Liver (tissue), 8 donors: ENCODE measurements at regions not wholly inside any gene's neighbourhood (a gene's known extent, or its start where the extent isn't known, plus 50 kb on each side); places are given as distances from the start of the nearest gene placed in this dataset.

ENCODE experiments used
- DNase-seq: peaks from one replicate; pipeline ENCODE4 v3.0.0-alpha.2; 2017; ENCODE audit warnings: low spot score
- H3K27ac ChIP-seq, 2 donors: one replicate each; pipeline ENCODE4 v1.7.0; 2013; ENCODE audit warnings: inconsistent platforms in 2 of 2, low read length in 2 of 2, control low read depth in 1 of 2, low read depth in 1 of 2, mild to moderate bottlenecking in 1 of 2
- H3K27me3 ChIP-seq, 4 donors: one replicate each; pipeline versions ENCODE4 v1.6.1 to v1.7.0; 2013; ENCODE audit warnings: low read length in 3 of 4, inconsistent platforms in 1 of 4, mild to moderate bottlenecking in 1 of 4, moderate library complexity in 1 of 4; ENCODE audit not compliant: control insufficient read depth in 4 of 4, insufficient read depth in 4 of 4
- H3K36me3 ChIP-seq, 4 donors: one replicate each; pipeline versions ENCODE4 v1.6.1 to v1.7.0; 2013; ENCODE audit warnings: low read length in 3 of 4, mild to moderate bottlenecking in 3 of 4, low read depth in 1 of 4, moderate library complexity in 1 of 4; ENCODE audit not compliant: control insufficient read depth in 4 of 4, insufficient read depth in 3 of 4
- H3K4me1 ChIP-seq, 4 donors: one replicate each; pipeline versions ENCODE4 v1.6.1 to v1.7.0; 2013; ENCODE audit warnings: low read length in 3 of 4, mild to moderate bottlenecking in 3 of 4, moderate library complexity in 1 of 4; ENCODE audit not compliant: control insufficient read depth in 4 of 4, insufficient read depth in 4 of 4
- H3K4me3 ChIP-seq, 3 donors: one replicate each; pipeline versions ENCODE4 v1.6.1 to v1.7.0; 2013; ENCODE audit warnings: low read length in 3 of 3, control low read depth in 1 of 3, low read depth in 1 of 3, mild to moderate bottlenecking in 1 of 3
- H3K9ac ChIP-seq, 2 donors: one replicate each; pipeline ENCODE4 v1.7.0; 2013; ENCODE audit warnings: low read length in 2 of 2, mild to moderate bottlenecking in 2 of 2, moderate library complexity in 2 of 2, control low read depth in 1 of 2, low read depth in 1 of 2
- H3K9me3 ChIP-seq, 4 donors: one replicate each; pipeline versions ENCODE4 v1.6.1 to v1.7.0; 2013; ENCODE audit warnings: low read length in 3 of 4; ENCODE audit not compliant: control insufficient read depth in 4 of 4
- FOXA1 ChIP-seq: IDR thresholded peaks from 2 replicates; pipeline ENCODE4 v1.6.1; 2016; ENCODE audit warnings: antibody characterized with exemption
- FOXA2 ChIP-seq: IDR thresholded peaks from 2 replicates; pipeline ENCODE4 v1.6.1; 2016; ENCODE audit warnings: antibody characterized with exemption
- GABPA ChIP-seq, 2 donors: IDR thresholded peaks in 1 of 2; conservative IDR thresholded peaks in 1 of 2; 2 replicates each; pipeline ENCODE4 v1.6.1; 2016; ENCODE audit warnings: antibody characterized with exemption in 2 of 2, mild to moderate bottlenecking in 1 of 2, moderate library complexity in 1 of 2
- HNF4A ChIP-seq, 2 donors: conservative IDR thresholded peaks; 2 replicates each; pipeline ENCODE4 v1.6.1; 2016; ENCODE audit warnings: antibody characterized with exemption in 2 of 2, mild to moderate bottlenecking in 2 of 2
- HNF4G ChIP-seq: IDR thresholded peaks from 2 replicates; pipeline ENCODE4 v1.6.1; 2016; ENCODE audit warnings: antibody characterized with exemption
- JUND ChIP-seq, 2 donors: IDR thresholded peaks; 2 replicates each; pipeline ENCODE4 v1.6.1; 2016; ENCODE audit warnings: antibody characterized with exemption in 2 of 2
- NR2F2 ChIP-seq: IDR thresholded peaks from 2 replicates; pipeline ENCODE4 v1.6.1; 2016; ENCODE audit warnings: antibody characterized with exemption
- RAD21 ChIP-seq, 2 donors: IDR thresholded peaks; 2 replicates each; pipeline ENCODE4 v1.6.1; 2016; ENCODE audit warnings: antibody characterized with exemption in 2 of 2, mild to moderate bottlenecking in 2 of 2
- RXRA ChIP-seq, 2 donors: IDR thresholded peaks; 2 replicates each; pipeline ENCODE4 v1.6.1; 2017 to 2018; ENCODE audit warnings: antibody characterized with exemption in 2 of 2, mild to moderate bottlenecking in 1 of 2
- SP1 ChIP-seq: IDR thresholded peaks from 2 replicates; pipeline ENCODE4 v1.6.1; 2018; ENCODE audit warnings: antibody characterized with exemption, mild to moderate bottlenecking
- TAF1 ChIP-seq: conservative IDR thresholded peaks from 2 replicates; pipeline ENCODE4 v1.6.1; 2016; ENCODE audit warnings: antibody characterized with exemption, mild to moderate bottlenecking
- YY1 ChIP-seq: IDR thresholded peaks from 2 replicates; pipeline ENCODE4 v1.6.1; 2016; ENCODE audit warnings: antibody characterized with exemption, mild to moderate bottlenecking
- WGBS: extraction: QIAGEN DNeasy Blood & Tissue Kit; methylation state at CpG from one replicate; pipeline ENCODE4 v1.1.7; 2013; 5-methylcytosine and 5-hydroxymethylcytosine counted together
- TF ChIP-seq, protein P1 (sequence below): fragments of 150-350 bp; IDR thresholded peaks from 2 replicates; pipeline ENCODE4 v1.5.1; 2017; ENCODE audit warnings: improper control_type of control experiment, low read depth, low read length; ENCODE audit not compliant: missing input control
- TF ChIP-seq, protein P2 (sequence below): IDR thresholded peaks from 2 replicates; pipeline ENCODE4 v1.6.1; 2016; ENCODE audit warnings: antibody characterized with exemption
- TF ChIP-seq, protein P3 (sequence below): IDR thresholded peaks from 2 replicates; pipeline ENCODE4 v1.6.1; 2016; ENCODE audit warnings: antibody characterized with exemption, mild to moderate bottlenecking
- TF ChIP-seq, protein P4 (sequence below): IDR thresholded peaks from 2 replicates; pipeline ENCODE4 v1.6.1; 2016; ENCODE audit warnings: antibody characterized with exemption
- TF ChIP-seq, protein P5 (sequence below): IDR thresholded peaks from 2 replicates; pipeline ENCODE4 v1.6.1; 2016; ENCODE audit warnings: antibody characterized with exemption
- donor health status: healthy.
- donor health status: healthy.
- donor health status: healthy.
- donor health status: healthy.
- donor health status: healthy.

DNA sequence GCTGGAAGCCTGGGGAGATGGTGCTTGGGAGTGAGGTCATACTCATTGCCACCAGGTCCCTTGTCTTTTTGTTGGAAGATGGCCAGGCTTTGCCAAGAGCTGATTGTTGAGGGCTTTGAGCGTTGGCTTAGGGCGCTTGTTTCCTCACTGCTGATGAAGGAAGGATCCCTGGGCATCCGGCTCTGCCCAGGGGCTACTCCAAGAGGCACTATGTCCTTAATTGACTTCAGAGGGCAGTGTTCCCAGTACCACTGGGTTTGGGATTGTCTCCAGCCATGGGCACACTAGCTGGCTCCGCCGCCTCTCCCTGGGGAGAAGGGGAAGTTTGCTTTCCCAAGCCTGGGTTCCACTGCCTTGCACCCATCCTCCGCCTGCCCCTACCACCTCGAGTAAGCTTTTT lies 57.2 kb upstream of the RGMA start:
- no peak overlapping the region for H3K9ac ChIP-seq
- H3K4me1 ChIP-seq = no peaks in the 10 kb centered on the region
- TF ChIP-seq, protein P1, sequence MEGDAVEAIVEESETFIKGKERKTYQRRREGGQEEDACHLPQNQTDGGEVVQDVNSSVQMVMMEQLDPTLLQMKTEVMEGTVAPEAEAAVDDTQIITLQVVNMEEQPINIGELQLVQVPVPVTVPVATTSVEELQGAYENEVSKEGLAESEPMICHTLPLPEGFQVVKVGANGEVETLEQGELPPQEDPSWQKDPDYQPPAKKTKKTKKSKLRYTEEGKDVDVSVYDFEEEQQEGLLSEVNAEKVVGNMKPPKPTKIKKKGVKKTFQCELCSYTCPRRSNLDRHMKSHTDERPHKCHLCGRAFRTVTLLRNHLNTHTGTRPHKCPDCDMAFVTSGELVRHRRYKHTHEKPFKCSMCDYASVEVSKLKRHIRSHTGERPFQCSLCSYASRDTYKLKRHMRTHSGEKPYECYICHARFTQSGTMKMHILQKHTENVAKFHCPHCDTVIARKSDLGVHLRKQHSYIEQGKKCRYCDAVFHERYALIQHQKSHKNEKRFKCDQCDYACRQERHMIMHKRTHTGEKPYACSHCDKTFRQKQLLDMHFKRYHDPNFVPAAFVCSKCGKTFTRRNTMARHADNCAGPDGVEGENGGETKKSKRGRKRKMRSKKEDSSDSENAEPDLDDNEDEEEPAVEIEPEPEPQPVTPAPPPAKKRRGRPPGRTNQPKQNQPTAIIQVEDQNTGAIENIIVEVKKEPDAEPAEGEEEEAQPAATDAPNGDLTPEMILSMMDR = no peak
- no peak for TF ChIP-seq HNF4A (conservative IDR thresholded peaks at IDR 0.05)
- TF ChIP-seq, protein P2, sequence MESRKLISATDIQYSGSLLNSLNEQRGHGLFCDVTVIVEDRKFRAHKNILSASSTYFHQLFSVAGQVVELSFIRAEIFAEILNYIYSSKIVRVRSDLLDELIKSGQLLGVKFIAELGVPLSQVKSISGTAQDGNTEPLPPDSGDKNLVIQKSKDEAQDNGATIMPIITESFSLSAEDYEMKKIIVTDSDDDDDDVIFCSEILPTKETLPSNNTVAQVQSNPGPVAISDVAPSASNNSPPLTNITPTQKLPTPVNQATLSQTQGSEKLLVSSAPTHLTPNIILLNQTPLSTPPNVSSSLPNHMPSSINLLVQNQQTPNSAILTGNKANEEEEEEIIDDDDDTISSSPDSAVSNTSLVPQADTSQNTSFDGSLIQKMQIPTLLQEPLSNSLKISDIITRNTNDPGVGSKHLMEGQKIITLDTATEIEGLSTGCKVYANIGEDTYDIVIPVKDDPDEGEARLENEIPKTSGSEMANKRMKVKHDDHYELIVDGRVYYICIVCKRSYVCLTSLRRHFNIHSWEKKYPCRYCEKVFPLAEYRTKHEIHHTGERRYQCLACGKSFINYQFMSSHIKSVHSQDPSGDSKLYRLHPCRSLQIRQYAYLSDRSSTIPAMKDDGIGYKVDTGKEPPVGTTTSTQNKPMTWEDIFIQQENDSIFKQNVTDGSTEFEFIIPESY = no peak
- no peak for TF ChIP-seq RAD21 (IDR thresholded peaks at IDR 0.05)
- no peak for TF ChIP-seq RXRA (IDR thresholded peaks at IDR 0.05)
- no peak for TF ChIP-seq FOXA1
- TF ChIP-seq HNF4G = no peak
- TF ChIP-seq, protein P3, sequence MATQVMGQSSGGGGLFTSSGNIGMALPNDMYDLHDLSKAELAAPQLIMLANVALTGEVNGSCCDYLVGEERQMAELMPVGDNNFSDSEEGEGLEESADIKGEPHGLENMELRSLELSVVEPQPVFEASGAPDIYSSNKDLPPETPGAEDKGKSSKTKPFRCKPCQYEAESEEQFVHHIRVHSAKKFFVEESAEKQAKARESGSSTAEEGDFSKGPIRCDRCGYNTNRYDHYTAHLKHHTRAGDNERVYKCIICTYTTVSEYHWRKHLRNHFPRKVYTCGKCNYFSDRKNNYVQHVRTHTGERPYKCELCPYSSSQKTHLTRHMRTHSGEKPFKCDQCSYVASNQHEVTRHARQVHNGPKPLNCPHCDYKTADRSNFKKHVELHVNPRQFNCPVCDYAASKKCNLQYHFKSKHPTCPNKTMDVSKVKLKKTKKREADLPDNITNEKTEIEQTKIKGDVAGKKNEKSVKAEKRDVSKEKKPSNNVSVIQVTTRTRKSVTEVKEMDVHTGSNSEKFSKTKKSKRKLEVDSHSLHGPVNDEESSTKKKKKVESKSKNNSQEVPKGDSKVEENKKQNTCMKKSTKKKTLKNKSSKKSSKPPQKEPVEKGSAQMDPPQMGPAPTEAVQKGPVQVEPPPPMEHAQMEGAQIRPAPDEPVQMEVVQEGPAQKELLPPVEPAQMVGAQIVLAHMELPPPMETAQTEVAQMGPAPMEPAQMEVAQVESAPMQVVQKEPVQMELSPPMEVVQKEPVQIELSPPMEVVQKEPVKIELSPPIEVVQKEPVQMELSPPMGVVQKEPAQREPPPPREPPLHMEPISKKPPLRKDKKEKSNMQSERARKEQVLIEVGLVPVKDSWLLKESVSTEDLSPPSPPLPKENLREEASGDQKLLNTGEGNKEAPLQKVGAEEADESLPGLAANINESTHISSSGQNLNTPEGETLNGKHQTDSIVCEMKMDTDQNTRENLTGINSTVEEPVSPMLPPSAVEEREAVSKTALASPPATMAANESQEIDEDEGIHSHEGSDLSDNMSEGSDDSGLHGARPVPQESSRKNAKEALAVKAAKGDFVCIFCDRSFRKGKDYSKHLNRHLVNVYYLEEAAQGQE = no peak
- 80% methylated on average over 7 of the region's 7 CpGs for WGBS
- no peaks in the 10 kb centered on the region for H3K27me3 ChIP-seq
- no peak overlapping the region for H3K27ac ChIP-seq
- H3K4me3 ChIP-seq = no peak overlapping the region
- no peak for DNase-seq
- no peaks in the 10 kb centered on the region for H3K9me3 ChIP-seq
- H3K36me3 ChIP-seq = no peaks in the 10 kb centered on the region

DNA sequence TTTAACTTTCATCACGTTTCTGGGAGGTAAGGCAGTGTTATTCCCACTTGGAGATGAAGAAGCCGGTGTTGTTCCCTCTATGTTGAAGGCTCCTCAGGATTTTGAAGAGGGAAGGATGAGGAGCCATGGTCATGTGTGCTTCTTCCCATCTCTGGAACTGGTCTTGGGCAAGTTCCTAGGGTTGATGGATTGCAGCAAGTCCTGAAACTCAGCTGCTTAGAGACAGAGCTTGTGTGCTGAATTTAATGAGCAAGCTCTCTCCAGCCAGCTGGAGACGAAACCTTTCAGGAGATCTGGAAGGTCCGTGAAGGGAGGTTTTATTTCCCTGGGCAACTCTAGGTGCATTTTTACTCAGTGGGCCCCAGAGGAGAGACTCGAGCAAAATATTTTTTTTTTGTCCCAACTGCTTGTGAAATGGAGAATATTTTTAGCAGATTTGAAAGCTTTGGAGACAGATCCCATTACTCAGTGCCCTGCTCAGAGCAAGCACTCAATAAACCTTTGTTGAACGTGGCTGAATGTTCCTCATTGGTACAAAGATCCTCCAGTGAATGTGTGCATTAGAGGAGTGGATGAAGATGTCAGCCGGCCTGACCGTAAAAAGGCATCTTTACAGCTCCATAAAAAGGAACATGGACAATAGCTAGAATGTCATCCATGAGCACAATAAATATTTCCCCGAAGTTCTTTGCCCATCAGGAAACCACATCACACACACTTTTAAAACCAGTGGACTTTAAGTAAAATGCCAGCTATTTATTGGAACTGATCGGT lies 55.6 kb upstream of the RGMA start:
- H3K4me3 ChIP-seq = no peak overlapping the region
- DNase-seq = no peak
- TF ChIP-seq RXRA (IDR thresholded peaks at IDR 0.05) (no peak), GABPA (IDR thresholded peaks at IDR 0.05 in 1 of 2, conservative IDR thresholded peaks at IDR 0.05 in 1 of 2) (no peak), JUND (IDR thresholded peaks at IDR 0.05) (no peak), FOXA1 (no peak), TAF1 (no peak), RAD21 (IDR thresholded peaks at IDR 0.05) (no peak), SP1 (no peak), FOXA2 (no peak), HNF4G (no peak), YY1 (no peak), NR2F2 (no peak)
- TF ChIP-seq, protein P4, sequence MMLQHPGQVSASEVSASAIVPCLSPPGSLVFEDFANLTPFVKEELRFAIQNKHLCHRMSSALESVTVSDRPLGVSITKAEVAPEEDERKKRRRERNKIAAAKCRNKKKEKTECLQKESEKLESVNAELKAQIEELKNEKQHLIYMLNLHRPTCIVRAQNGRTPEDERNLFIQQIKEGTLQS = no peak
- TF ChIP-seq, protein P1 = no peak
- TF ChIP-seq, protein P5, sequence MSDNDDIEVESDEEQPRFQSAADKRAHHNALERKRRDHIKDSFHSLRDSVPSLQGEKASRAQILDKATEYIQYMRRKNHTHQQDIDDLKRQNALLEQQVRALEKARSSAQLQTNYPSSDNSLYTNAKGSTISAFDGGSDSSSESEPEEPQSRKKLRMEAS = no peak
- TF ChIP-seq, protein P2 = no peak
- no peak overlapping the region for H3K9ac ChIP-seq
- no peaks in the 10 kb centered on the region for H3K4me1 ChIP-seq
- H3K9me3 ChIP-seq = no peaks in the 10 kb centered on the region
- no peaks in the 10 kb centered on the region for H3K27me3 ChIP-seq
- WGBS = 62% methylated on average over 10 of the region's 10 CpGs
- no peaks in the 10 kb centered on the region for H3K36me3 ChIP-seq
- no peak overlapping the region for H3K27ac ChIP-seq
